Thyroid gland (tissue), 4 donors: ENCODE measurements at regions not wholly inside any gene's neighbourhood (a gene's known extent, or its start where the extent isn't known, plus 50 kb on each side); places are given as distances from the start of the nearest gene placed in this dataset.

Source experiments
- CTCF ChIP-seq, 6 experiments: fragments of 200-600 bp in 3 of 6; fragments of 450-650 bp in 3 of 6; sonication (generic) in 3 of 6; IDR thresholded peaks; one replicate each; pipeline ENCODE4 v1.5.1; 2016 to 2019; ENCODE audit warnings: antibody characterized with exemption in 6 of 6, mild to moderate bottlenecking in 2 of 6, inconsistent platforms in 1 of 6, moderate library complexity in 1 of 6
- POLR2A ChIP-seq, 2 donors: fragments of 450-650 bp; IDR thresholded peaks; one replicate each; pipeline ENCODE4 v1.6.1; 2017; ENCODE audit warnings: antibody characterized with exemption in 2 of 2, mild to moderate bottlenecking in 2 of 2, moderate library complexity in 1 of 2

GRCh38 chr11:23212807-23213206 is 352.5 kb upstream of the CCDC179 start:
- TF ChIP-seq CTCF (IDR thresholded peaks at IDR 0.05) (no peak), POLR2A (IDR thresholded peaks at IDR 0.05) (no peak)
